Suprapubic skin (tissue), 4 donors: ENCODE measurements at regions not wholly inside any gene's neighbourhood (a gene's known extent, or its start where the extent isn't known, plus 50 kb on each side); places are given as distances from the start of the nearest gene placed in this dataset.

Source experiments
- DNase-seq, 2 donors: peaks; one replicate each; pipeline ENCODE4 v3.0.0-alpha.2; 2019; ENCODE audit warnings: low spot score in 2 of 2
- H3K27ac ChIP-seq: fragments of 200-600 bp; sonication (generic); one replicate; pipeline ENCODE4 v1.5.1; 2019
- H3K27me3 ChIP-seq: fragments of 200-600 bp; sonication (generic); one replicate; pipeline ENCODE4 v1.5.1; 2019
- H3K36me3 ChIP-seq: fragments of 200-600 bp; sonication (generic); one replicate; pipeline ENCODE4 v1.5.1; 2019
- H3K4me1 ChIP-seq: fragments of 200-600 bp; sonication (generic); one replicate; pipeline ENCODE4 v1.5.1; 2019
- H3K4me3 ChIP-seq: fragments of 200-600 bp; sonication (generic); one replicate; pipeline ENCODE4 v1.5.1; 2019; ENCODE audit warnings: mild to moderate bottlenecking
- H3K9me3 ChIP-seq: fragments of 200-600 bp; sonication (generic); one replicate; pipeline ENCODE4 v1.5.1; 2019
- EP300 ChIP-seq: sonication (generic); formaldehyde crosslinking; IDR thresholded peaks from one replicate; pipeline ENCODE4 v1.6.1; 2017; ENCODE audit warnings: antibody characterized with exemption
- POLR2A ChIP-seq, 2 donors: fragments of 450-650 bp; IDR thresholded peaks; one replicate each; pipeline ENCODE4 v1.6.1; 2017; ENCODE audit warnings: antibody characterized with exemption in 2 of 2, mild to moderate bottlenecking in 2 of 2, moderate library complexity in 2 of 2
- POLR2AphosphoS5 ChIP-seq, 3 donors: sonication (generic); formaldehyde crosslinking; IDR thresholded peaks; one replicate each; pipeline ENCODE4 v1.6.1; 2017; ENCODE audit warnings: antibody characterized with exemption in 3 of 3
- WGBS: methylation state at CpG from one replicate; pipeline ENCODE4 v1.1.5; 2018; 5-methylcytosine and 5-hydroxymethylcytosine counted together
- TF ChIP-seq, protein P1 (sequence below), 2 donors: fragments of 200-600 bp in 1 of 2; fragments of 450-650 bp in 1 of 2; sonication (generic) in 1 of 2; IDR thresholded peaks; one replicate each; pipeline ENCODE4 v1.5.1; 2016 to 2019; ENCODE audit warnings: antibody characterized with exemption in 2 of 2, mild to moderate bottlenecking in 1 of 2, moderate library complexity in 1 of 2

DNA sequence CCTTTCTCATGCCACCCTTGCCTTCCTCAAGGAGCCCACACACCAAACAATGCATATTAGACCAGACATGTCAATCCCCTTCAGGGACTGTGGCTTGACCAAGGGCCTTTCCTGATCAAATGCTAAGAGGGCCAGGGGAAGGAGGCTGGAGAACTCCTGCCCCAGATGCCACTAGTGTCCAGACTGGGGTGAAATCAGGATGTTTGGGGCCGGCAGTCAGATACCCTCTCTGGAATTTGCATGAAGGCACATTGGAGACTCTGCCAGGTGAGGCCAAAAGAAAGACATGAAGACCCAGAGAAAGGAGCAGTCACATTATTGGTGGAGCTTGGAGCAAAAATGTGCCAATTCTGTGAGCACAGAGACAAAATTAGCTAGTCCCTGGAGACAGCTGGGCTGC is 154.1 kb downstream of the TLE3 start:
- Histone ChIP-seq H3K4me3 (no peak overlapping the region), H3K4me1 (no peaks in the 10 kb centered on the region), H3K9me3 (no peaks in the 10 kb centered on the region), H3K36me3 (no peaks in the 10 kb centered on the region), H3K27me3 (peaks cover 7% of the 10 kb centered on the region), H3K27ac (no peak overlapping the region)
- TF ChIP-seq POLR2AphosphoS5 (IDR thresholded peaks at IDR 0.05) (no peak), POLR2A (IDR thresholded peaks at IDR 0.05) (no peak), EP300 (no peak)
- TF ChIP-seq, protein P1, sequence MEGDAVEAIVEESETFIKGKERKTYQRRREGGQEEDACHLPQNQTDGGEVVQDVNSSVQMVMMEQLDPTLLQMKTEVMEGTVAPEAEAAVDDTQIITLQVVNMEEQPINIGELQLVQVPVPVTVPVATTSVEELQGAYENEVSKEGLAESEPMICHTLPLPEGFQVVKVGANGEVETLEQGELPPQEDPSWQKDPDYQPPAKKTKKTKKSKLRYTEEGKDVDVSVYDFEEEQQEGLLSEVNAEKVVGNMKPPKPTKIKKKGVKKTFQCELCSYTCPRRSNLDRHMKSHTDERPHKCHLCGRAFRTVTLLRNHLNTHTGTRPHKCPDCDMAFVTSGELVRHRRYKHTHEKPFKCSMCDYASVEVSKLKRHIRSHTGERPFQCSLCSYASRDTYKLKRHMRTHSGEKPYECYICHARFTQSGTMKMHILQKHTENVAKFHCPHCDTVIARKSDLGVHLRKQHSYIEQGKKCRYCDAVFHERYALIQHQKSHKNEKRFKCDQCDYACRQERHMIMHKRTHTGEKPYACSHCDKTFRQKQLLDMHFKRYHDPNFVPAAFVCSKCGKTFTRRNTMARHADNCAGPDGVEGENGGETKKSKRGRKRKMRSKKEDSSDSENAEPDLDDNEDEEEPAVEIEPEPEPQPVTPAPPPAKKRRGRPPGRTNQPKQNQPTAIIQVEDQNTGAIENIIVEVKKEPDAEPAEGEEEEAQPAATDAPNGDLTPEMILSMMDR (IDR thresholded peaks at IDR 0.05) = no peak
- no peak for DNase-seq
- 86% methylated on average over 1 of the region's 1 CpG for WGBS

DNA sequence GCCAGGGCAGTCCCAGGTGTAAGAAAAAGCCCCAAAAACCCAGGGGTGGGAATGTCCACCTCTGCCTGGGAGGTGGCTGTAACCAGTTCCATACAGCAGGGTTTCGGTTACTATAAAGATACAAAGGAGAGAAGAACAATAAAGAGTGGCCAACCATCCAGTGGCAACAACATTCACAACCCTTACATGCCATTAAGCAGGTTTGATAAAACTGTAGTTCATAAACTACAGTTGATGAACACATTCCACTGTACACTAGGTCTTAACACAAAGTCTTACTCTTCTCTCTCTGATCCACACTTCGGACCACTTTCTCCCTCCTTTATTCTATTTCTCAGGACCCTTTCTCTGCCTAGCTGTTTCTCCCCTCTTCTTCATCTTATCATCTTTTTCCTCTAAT is 152.0 kb downstream of the TLE3 start:
- no peaks in the 10 kb centered on the region for H3K4me1 ChIP-seq
- H3K36me3 ChIP-seq = no peaks in the 10 kb centered on the region
- 91% methylated on average over 2 of the region's 2 CpGs for WGBS
- H3K4me3 ChIP-seq = no peak overlapping the region
- peaks cover 7% of the 10 kb centered on the region for H3K27me3 ChIP-seq
- TF ChIP-seq POLR2AphosphoS5 (IDR thresholded peaks at IDR 0.05) (no peak), EP300 (no peak)
- TF ChIP-seq, protein P1 (IDR thresholded peaks at IDR 0.05) = no peak
- DNase-seq = no peak
- no peaks in the 10 kb centered on the region for H3K9me3 ChIP-seq
- no peak overlapping the region for H3K27ac ChIP-seq

DNA sequence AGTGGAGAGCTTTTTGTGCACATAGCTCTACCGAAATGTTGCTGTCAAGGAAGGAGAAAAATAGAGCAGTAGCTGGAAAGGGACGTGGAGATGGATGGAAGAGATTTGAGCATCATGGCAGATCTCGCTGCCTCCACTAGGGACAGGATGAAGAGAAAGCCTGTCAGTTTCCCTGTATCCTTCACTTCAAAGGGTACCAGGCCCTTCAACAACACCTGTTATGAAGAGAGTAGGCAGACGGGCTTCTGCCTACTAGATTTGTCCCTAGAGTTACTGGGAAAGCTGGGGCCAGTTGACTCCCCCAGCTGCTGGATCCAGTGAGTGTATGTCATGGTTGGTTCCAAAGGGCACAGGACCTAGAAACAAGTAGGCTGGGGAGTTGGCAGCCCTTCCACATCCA is 150.8 kb downstream of the TLE3 start:
- peaks cover 4% of the 10 kb centered on the region for H3K27me3 ChIP-seq
- no peaks in the 10 kb centered on the region for H3K4me1 ChIP-seq
- WGBS = 90% methylated on average over 4 of the region's 4 CpGs
- no peaks in the 10 kb centered on the region for H3K9me3 ChIP-seq
- H3K27ac ChIP-seq = no peak overlapping the region
- no peak for TF ChIP-seq POLR2AphosphoS5 (IDR thresholded peaks at IDR 0.05)
- TF ChIP-seq POLR2A (IDR thresholded peaks at IDR 0.05) = no peak
- TF ChIP-seq EP300 = no peak
- TF ChIP-seq, protein P1 (IDR thresholded peaks at IDR 0.05) = no peak
- H3K36me3 ChIP-seq = no peaks in the 10 kb centered on the region
- no peak overlapping the region for H3K4me3 ChIP-seq
- no peak for DNase-seq

GRCh38 chr15:69947394-69947793 is 150.3 kb downstream of the TLE3 start:
- Histone ChIP-seq H3K27ac (no peak overlapping the region), H3K4me3 (no peak overlapping the region), H3K4me1 (no peaks in the 10 kb centered on the region), H3K36me3 (no peaks in the 10 kb centered on the region), H3K9me3 (no peaks in the 10 kb centered on the region), H3K27me3 (peaks cover 2% of the 10 kb centered on the region)
- whole genome bisulfite sequencing = 90% methylated on average over 2 of the region's 2 CpGs
- no peak for DNase-seq
- no peak for TF ChIP-seq EP300
- no peak for TF ChIP-seq POLR2A (IDR thresholded peaks at IDR 0.05)
- TF ChIP-seq, protein P1 (IDR thresholded peaks at IDR 0.05) = no peak
- no peak for TF ChIP-seq POLR2AphosphoS5 (IDR thresholded peaks at IDR 0.05)

- no peak for DNase-seq
- no peaks in the 10 kb centered on the region for H3K9me3 ChIP-seq
- WGBS = 81% methylated on average over 7 of the region's 7 CpGs
- no peaks in the 10 kb centered on the region for H3K36me3 ChIP-seq
- H3K27me3 ChIP-seq = peaks cover 5% of the 10 kb centered on the region
- no peak for TF ChIP-seq EP300
- TF ChIP-seq, protein P1 (IDR thresholded peaks at IDR 0.05) = no peak
- TF ChIP-seq POLR2A (IDR thresholded peaks at IDR 0.05) = no peak
- no peak for TF ChIP-seq POLR2AphosphoS5 (IDR thresholded peaks at IDR 0.05)
- no peak overlapping the region for H3K27ac ChIP-seq
- no peaks in the 10 kb centered on the region for H3K4me1 ChIP-seq
- no peak overlapping the region for H3K4me3 ChIP-seq
These were observed 148.2 kb downstream of the TLE3 start for GRCh38 chr15:69949485-69949884.
